PC-3 (cell line): ENCODE measurements at regions not wholly inside any gene's neighbourhood (a gene's known extent, or its start where the extent isn't known, plus 50 kb on each side); places are given as distances from the start of the nearest gene placed in this dataset.

ENCODE experiments used
- ATAC-seq: fragments of 200-7000 bp; cut with Tn5 transposase; 2 replicates; pipeline ENCODE4 v1.9.1; 2020; ENCODE audit warnings: mild to moderate bottlenecking, moderate library complexity
- BruUV-seq: library from RNA; stranded (reverse); fragments of 400-500 nt; replicated peaks from 2 replicates; lab custom pipeline; 2021; lab: Mats Ljungman, UMichigan
- CTCF ChIA-PET: fragments of 300-600 bp; sonication (Branson Sonifier 250); formaldehyde crosslinking; loops from one replicate; lab custom pipeline; 2022; ENCODE audit warnings: antibody characterized with exemption; lab: Charles Lee
- POLR2A ChIA-PET: fragments of 300-600 bp; sonication (Branson Sonifier 250); formaldehyde crosslinking; loops from one replicate; lab custom pipeline; 2022; ENCODE audit warnings: antibody characterized with exemption; ENCODE audit not compliant: unreplicated experiment; lab: Charles Lee
- DNase-seq: peaks from one replicate; pipeline ENCODE4 v3.0.0-alpha.2; 2015
- H2AFZ ChIP-seq: fragments of 300-600 bp; sonication (generic); 2 replicates; pipeline ENCODE4 v1.6.0; 2016; ENCODE audit warnings: antibody characterized with exemption, low read length
- H3F3A ChIP-seq: fragments of 300-600 bp; sonication (generic); one replicate; pipeline ENCODE4 v1.6.0; 2017; ENCODE audit warnings: antibody characterized with exemption, low read length, control low read depth, mild to moderate bottlenecking; ENCODE audit not compliant: unreplicated experiment
- H3K27ac ChIP-seq: fragments of 300-600 bp; sonication (generic); 2 replicates; pipeline ENCODE4 v1.5.1; 2016; ENCODE audit warnings: mild to moderate bottlenecking, low read length
- H3K27me3 ChIP-seq: fragments of 300-600 bp; sonication (generic); 2 replicates; pipeline ENCODE4 v1.6.1; 2016; ENCODE audit warnings: low read length, mixed read lengths
- H3K36me3 ChIP-seq: fragments of 300-600 bp; sonication (generic); 2 replicates; pipeline ENCODE4 v1.6.1; 2016; ENCODE audit warnings: low read depth, mixed run types, low read length, mixed read lengths
- H3K4me1 ChIP-seq: fragments of 300-600 bp; sonication (generic); 2 replicates; pipeline ENCODE4 v1.5.1; 2016; ENCODE audit warnings: low read length; ENCODE audit not compliant: insufficient read depth
- H3K4me2 ChIP-seq: fragments of 300-600 bp; sonication (generic); 2 replicates; pipeline ENCODE4 v1.6.0; 2016; ENCODE audit warnings: low read length
- H3K4me3 ChIP-seq: fragments of 300-600 bp; sonication (generic); 2 replicates; pipeline ENCODE4 v1.5.1; 2016; ENCODE audit warnings: mild to moderate bottlenecking, low read length, mixed read lengths
- H3K79me2 ChIP-seq: fragments of 300-600 bp; sonication (generic); 2 replicates; pipeline ENCODE4 v1.6.1; 2017; ENCODE audit warnings: low read length, mixed read lengths
- H3K9ac ChIP-seq: fragments of 300-600 bp; sonication (generic); 2 replicates; pipeline ENCODE4 v1.6.0; 2016; ENCODE audit warnings: mild to moderate bottlenecking, low read length
- H3K9me2 ChIP-seq: fragments of 300-600 bp; sonication (generic); replicated peaks from 2 replicates; pipeline ENCODE4 v1.6.1; 2016; ENCODE audit warnings: mixed run types, low read length, mixed read lengths
- H3K9me3 ChIP-seq: fragments of 300-600 bp; sonication (generic); 2 replicates; pipeline ENCODE4 v1.6.1; 2016; ENCODE audit warnings: low read length, mixed read lengths
- H4K20me1 ChIP-seq: fragments of 300-600 bp; sonication (generic); 2 replicates; pipeline ENCODE4 v1.6.1; 2016; ENCODE audit warnings: low read length, mixed read lengths
- EZH2 ChIP-seq: fragments of 300-600 bp; sonication (generic); IDR thresholded peaks from one replicate; pipeline ENCODE4 v1.6.1; 2017; ENCODE audit warnings: antibody characterized with exemption, mild to moderate bottlenecking, low read length; ENCODE audit not compliant: unreplicated experiment
- EZH2phosphoT487 ChIP-seq: fragments of 300-600 bp; sonication (generic); IDR thresholded peaks from 2 replicates; pipeline ENCODE4 v1.6.1; 2018; ENCODE audit warnings: mild to moderate bottlenecking, antibody characterized with exemption, low read length, borderline replicate concordance
- intact Hi-C: fragments of 100-400 bp; cut with micrococcal nuclease; formaldehyde crosslinking; loops from 2 replicates; pipeline ENCODE4 v1.9.0; 2023
- TF ChIP-seq, protein P1 (sequence below): fragments of 300-600 bp; sonication (generic); conservative IDR thresholded peaks from 2 replicates; pipeline ENCODE4 v1.5.1; 2017; ENCODE audit warnings: antibody characterized with exemption, low read depth, mild to moderate bottlenecking, low read length

GRCh38 chr12:64944966-64945365, 120.5 kb downstream of the TBC1D30 start:
- no peak overlapping the region for H3K4me2 ChIP-seq
- H3K9me2 ChIP-seq: no peaks in the 10 kb centered on the region
- H2AFZ ChIP-seq: no peak overlapping the region
- H3F3A ChIP-seq: no peaks in the 10 kb centered on the region
- intact Hi-C loops: no loop called here
- H3K36me3 ChIP-seq: no peaks in the 10 kb centered on the region
- H3K79me2 ChIP-seq: no peaks in the 10 kb centered on the region
- H3K9me3 ChIP-seq: no peaks in the 10 kb centered on the region
- TF ChIP-seq, protein P1, sequence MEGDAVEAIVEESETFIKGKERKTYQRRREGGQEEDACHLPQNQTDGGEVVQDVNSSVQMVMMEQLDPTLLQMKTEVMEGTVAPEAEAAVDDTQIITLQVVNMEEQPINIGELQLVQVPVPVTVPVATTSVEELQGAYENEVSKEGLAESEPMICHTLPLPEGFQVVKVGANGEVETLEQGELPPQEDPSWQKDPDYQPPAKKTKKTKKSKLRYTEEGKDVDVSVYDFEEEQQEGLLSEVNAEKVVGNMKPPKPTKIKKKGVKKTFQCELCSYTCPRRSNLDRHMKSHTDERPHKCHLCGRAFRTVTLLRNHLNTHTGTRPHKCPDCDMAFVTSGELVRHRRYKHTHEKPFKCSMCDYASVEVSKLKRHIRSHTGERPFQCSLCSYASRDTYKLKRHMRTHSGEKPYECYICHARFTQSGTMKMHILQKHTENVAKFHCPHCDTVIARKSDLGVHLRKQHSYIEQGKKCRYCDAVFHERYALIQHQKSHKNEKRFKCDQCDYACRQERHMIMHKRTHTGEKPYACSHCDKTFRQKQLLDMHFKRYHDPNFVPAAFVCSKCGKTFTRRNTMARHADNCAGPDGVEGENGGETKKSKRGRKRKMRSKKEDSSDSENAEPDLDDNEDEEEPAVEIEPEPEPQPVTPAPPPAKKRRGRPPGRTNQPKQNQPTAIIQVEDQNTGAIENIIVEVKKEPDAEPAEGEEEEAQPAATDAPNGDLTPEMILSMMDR: no peak
- TF ChIP-seq EZH2phosphoT487 (no peak), EZH2 (no peak)
- no peaks in the 10 kb centered on the region for H3K4me1 ChIP-seq
- H4K20me1 ChIP-seq: no peaks in the 10 kb centered on the region
- ChIA-PET CTCF (no interaction called here), POLR2A (no interaction called here)
- no peak for DNase-seq
- H3K9ac ChIP-seq: no peak overlapping the region
- BruUV-seq: no TSS peak
- no peak overlapping the region for H3K4me3 ChIP-seq
- no peak overlapping the region for H3K27ac ChIP-seq
- ATAC-seq: no peak
- H3K27me3 ChIP-seq: no peaks in the 10 kb centered on the region

DNA sequence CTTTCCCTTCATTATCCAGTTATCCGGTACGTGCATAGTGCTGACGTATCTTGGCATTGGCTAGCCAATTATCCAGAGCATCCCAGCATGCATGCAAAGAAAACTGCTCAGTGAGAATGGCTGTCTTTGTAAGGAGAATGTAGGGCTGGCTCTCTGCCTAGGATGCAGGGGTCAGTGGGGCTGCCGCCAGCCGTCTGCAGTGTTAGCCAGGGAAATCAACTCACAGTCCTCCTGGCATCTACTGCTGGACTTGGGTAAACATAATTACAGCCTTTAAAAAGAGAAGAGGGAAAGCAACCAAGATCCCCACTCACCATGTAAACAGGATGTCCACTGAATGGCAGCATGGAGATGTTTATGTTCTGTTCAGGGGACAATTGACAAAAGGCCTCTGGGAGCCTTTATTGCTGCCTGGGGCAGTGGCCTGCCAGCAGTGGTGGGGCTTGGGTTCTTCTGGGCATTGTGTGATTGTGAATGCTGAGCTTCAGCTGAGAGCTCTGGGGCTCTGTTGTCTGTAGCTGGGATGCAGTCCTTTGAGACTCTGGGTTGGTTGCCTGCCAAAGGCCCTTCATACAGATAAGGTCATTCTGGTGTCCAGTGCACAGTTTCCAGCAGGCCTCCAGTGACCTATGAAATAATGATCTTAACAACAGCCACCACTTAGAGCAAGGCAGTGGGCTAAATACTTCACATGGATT, 121.8 kb downstream of the TBC1D30 start:
- ATAC-seq (peak; percentile 84), DNase-seq (no peak)
- BruUV-seq: no TSS peak
- Histone ChIP-seq H3K36me3 (no peaks in the 10 kb centered on the region), H2AFZ (no peak overlapping the region), H3F3A (no peaks in the 10 kb centered on the region), H4K20me1 (no peaks in the 10 kb centered on the region), H3K27me3 (no peaks in the 10 kb centered on the region), H3K9me3 (no peaks in the 10 kb centered on the region), H3K9me2 (no peaks in the 10 kb centered on the region), H3K4me3 (no peak overlapping the region), H3K4me1 (no peaks in the 10 kb centered on the region), H3K27ac (no peak overlapping the region), H3K79me2 (no peaks in the 10 kb centered on the region), H3K9ac (no peak overlapping the region), H3K4me2 (no peak overlapping the region)
- ChIA-PET CTCF (no interaction called here), POLR2A (no interaction called here)
- intact Hi-C loops: no loop called here
- TF ChIP-seq EZH2: no peak
- no peak for TF ChIP-seq EZH2phosphoT487
- TF ChIP-seq, protein P1: no peak

DNA sequence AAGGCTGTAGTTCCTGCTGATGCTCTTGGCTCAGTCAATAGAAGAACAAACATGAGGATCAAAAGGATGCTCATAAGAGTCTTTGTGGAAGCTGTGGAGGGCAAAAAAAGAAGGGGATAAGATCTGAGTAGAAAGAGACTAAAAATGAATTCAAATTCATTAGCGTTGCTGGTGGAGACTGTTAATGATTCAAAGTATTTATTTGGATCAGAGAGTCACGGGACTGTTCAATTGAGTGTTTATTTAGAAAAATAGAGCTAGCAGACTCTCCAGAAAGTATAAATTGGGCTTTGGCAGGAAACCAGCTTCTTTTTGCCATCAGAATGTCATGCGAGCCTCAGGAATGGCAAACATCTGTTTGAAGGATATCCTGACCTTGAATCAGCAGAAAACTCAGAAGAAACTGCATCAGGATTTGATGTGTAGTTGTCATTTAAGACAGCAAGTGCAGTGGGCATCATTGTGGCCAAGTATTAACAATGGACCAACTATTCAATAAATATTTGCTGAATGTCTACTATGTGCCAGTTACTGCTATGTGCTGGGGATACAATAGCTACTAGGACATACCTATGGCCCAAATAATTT, 126.4 kb downstream of the TBC1D30 start:
- H3K9ac ChIP-seq: no peak overlapping the region
- no peaks in the 10 kb centered on the region for H3K79me2 ChIP-seq
- no peaks in the 10 kb centered on the region for H4K20me1 ChIP-seq
- H3K9me3 ChIP-seq: no peaks in the 10 kb centered on the region
- ChIA-PET POLR2A (no interaction called here), CTCF (no interaction called here)
- no peak for DNase-seq
- no peaks in the 10 kb centered on the region for H3F3A ChIP-seq
- intact Hi-C loops: no loop called here
- no peak for ATAC-seq
- no peak overlapping the region for H3K27ac ChIP-seq
- no peaks in the 10 kb centered on the region for H3K9me2 ChIP-seq
- H3K36me3 ChIP-seq: no peaks in the 10 kb centered on the region
- H3K4me3 ChIP-seq: no peak overlapping the region
- TF ChIP-seq, protein P1: no peak
- TF ChIP-seq EZH2: no peak
- TF ChIP-seq EZH2phosphoT487: no peak
- BruUV-seq: no TSS peak
- H3K4me1 ChIP-seq: no peaks in the 10 kb centered on the region
- no peak overlapping the region for H2AFZ ChIP-seq
- H3K27me3 ChIP-seq: no peaks in the 10 kb centered on the region
- no peak overlapping the region for H3K4me2 ChIP-seq
